ENCODE measurements at regions not wholly inside any gene's neighbourhood (a gene's known extent, or its start where the extent isn't known, plus 50 kb on each side); places are given as distances from the start of the nearest gene placed in this dataset.
"Not testable (repeated sequence)": the region's sequence is repeated elsewhere in the genome, so short reads cannot be mapped to it uniquely, and the experiment has no call there.

GRCh38 chr1:219713981-219714381 is 101.1 kb upstream of the ZC3H11B start:
- DNase-seq = no peak

GRCh38 chr1:219712506-219712905 is 99.6 kb upstream of the ZC3H11B start:
- DNase-seq = no peak

GRCh38 chr1:219710529-219711194 is 97.8 kb upstream of the ZC3H11B start:
- no peak for DNase-seq

GRCh38 chr1:219708919-219709543 is 96.1 kb upstream of the ZC3H11B start:
- no peak for DNase-seq

GRCh38 chr1:219707885-219708284 is 95.0 kb upstream of the ZC3H11B start:
- not testable (repeated sequence) for DNase-seq

- not testable (repeated sequence) for DNase-seq
These were observed 91.4 kb upstream of the ZC3H11B start for GRCh38 chr1:219704331-219704730.

GRCh38 chr1:219703368-219703639 is 90.4 kb upstream of the ZC3H11B start:
- no peak for DNase-seq

- DNase-seq = no peak
These were observed 88.6 kb upstream of the ZC3H11B start for GRCh38 chr1:219701476-219701875.

GRCh38 chr1:219699870-219700269 is 87.0 kb upstream of the ZC3H11B start:
- DNase-seq = no peak

- DNase-seq = no peak
These were observed 84.8 kb upstream of the ZC3H11B start for GRCh38 chr1:219697682-219698081.

GRCh38 chr1:219692981-219693380 is 80.1 kb upstream of the ZC3H11B start:
- no peak for DNase-seq

- DNase-seq = no peak
These were observed 76.9 kb upstream of the ZC3H11B start for GRCh38 chr1:219689774-219690173.

GRCh38 chr1:219687779-219688178 is 74.9 kb upstream of the ZC3H11B start:
- no peak for DNase-seq

- no peak for DNase-seq
These were observed 73.3 kb upstream of the ZC3H11B start for GRCh38 chr1:219686171-219686570.

- no peak for DNase-seq
These were observed 69.9 kb upstream of the ZC3H11B start for GRCh38 chr1:219682788-219683187.

GRCh38 chr1:219681876-219682275 is 69.0 kb upstream of the ZC3H11B start:
- no peak for DNase-seq

- DNase-seq = no peak
These were observed 63.3 kb upstream of the ZC3H11B start for GRCh38 chr1:219676012-219676765.

GRCh38 chr1:219670426-219671149 is 57.7 kb upstream of the ZC3H11B start:
- DNase-seq = no peak

- no peak for DNase-seq
These were observed 56.7 kb upstream of the ZC3H11B start for GRCh38 chr1:219669556-219669955.

- no peak for DNase-seq
These were observed 56.1 kb upstream of the ZC3H11B start for GRCh38 chr1:219669042-219669441.

- no peak for DNase-seq
These were observed 55.5 kb upstream of the ZC3H11B start for GRCh38 chr1:219668446-219668845.

- no peak for DNase-seq
These were observed 53.3 kb upstream of the ZC3H11B start for GRCh38 chr1:219666242-219666641.

GRCh38 chr1:219665089-219665488 is 52.2 kb upstream of the ZC3H11B start:
- no peak for DNase-seq

All from DMS79 (cell line).